HG03039 (cell line): ENCODE measurements at regions not wholly inside any gene's neighbourhood (a gene's known extent, or its start where the extent isn't known, plus 50 kb on each side); places are given as distances from the start of the nearest gene placed in this dataset.

Source experiments
- ATAC-seq: cut with Tn5 transposase; IDR thresholded peaks from one replicate; pipeline ENCODE4 v1.9.1; 2021; ENCODE audit warnings: mild to moderate bottlenecking, moderate library complexity; ENCODE audit not compliant: unreplicated experiment

- no peak for ATAC-seq
Measured at GRCh38 chr12:87795555-87795954, 233.6 kb downstream of the C12orf50 start.

- no peak for ATAC-seq
Measured at GRCh38 chr12:87794854-87795253, 234.3 kb downstream of the C12orf50 start.

GRCh38 chr12:87793131-87793530 is 236.1 kb downstream of the C12orf50 start:
- ATAC-seq, result no peak

GRCh38 chr12:87784350-87784749 is 244.9 kb downstream of the C12orf50 start:
- ATAC-seq, result no peak

GRCh38 chr12:87783467-87783866 is 245.7 kb downstream of the C12orf50 start:
- ATAC-seq, result no peak

- no peak for ATAC-seq
Measured at GRCh38 chr12:87782838-87783237, 246.4 kb downstream of the C12orf50 start.

- ATAC-seq, result no peak
Measured at GRCh38 chr12:87779858-87780498, 249.2 kb downstream of the C12orf50 start.

- no peak for ATAC-seq
Measured at GRCh38 chr12:87779016-87779415, 250.2 kb downstream of the C12orf50 start.

- ATAC-seq, result no peak
Measured at GRCh38 chr12:87778065-87778464, 251.1 kb downstream of the C12orf50 start.

- ATAC-seq, result no peak
Measured at GRCh38 chr12:87775784-87776183, 253.4 kb downstream of the C12orf50 start.

- no peak for ATAC-seq
Measured at GRCh38 chr12:87775051-87775450, 254.2 kb downstream of the C12orf50 start.

- no peak for ATAC-seq
Measured at GRCh38 chr12:87772401-87772800, 256.8 kb downstream of the C12orf50 start.

GRCh38 chr12:87768501-87769287 is 260.5 kb downstream of the C12orf50 start:
- ATAC-seq, result no peak

- no peak for ATAC-seq
Measured at GRCh38 chr12:87766044-87766443, 263.2 kb downstream of the C12orf50 start.

- no peak for ATAC-seq
Measured at GRCh38 chr12:87760943-87761342, 268.3 kb downstream of the C12orf50 start.

- ATAC-seq, result no peak
Measured at GRCh38 chr12:87758271-87758670, 270.9 kb downstream of the C12orf50 start.

- ATAC-seq, result no peak
Measured at GRCh38 chr12:87756721-87757120, 272.5 kb downstream of the C12orf50 start.

GRCh38 chr12:87756111-87756510 is 273.1 kb downstream of the C12orf50 start:
- no peak for ATAC-seq

- ATAC-seq, result no peak
Measured at GRCh38 chr12:87728931-87729593, 300.1 kb downstream of the C12orf50 start.

GRCh38 chr12:87720967-87721366 is 308.2 kb downstream of the C12orf50 start:
- no peak for ATAC-seq

- no peak for ATAC-seq
Measured at GRCh38 chr12:87704374-87704773, 324.8 kb downstream of the C12orf50 start.

- no peak for ATAC-seq
Measured at GRCh38 chr12:87690236-87690810, 338.9 kb downstream of the C12orf50 start.
